ENCODE measurements at regions not wholly inside any gene's neighbourhood (a gene's known extent, or its start where the extent isn't known, plus 50 kb on each side); places are given as distances from the start of the nearest gene placed in this dataset.
A peak's percentile ranks its signal among the peaks of the same experiment; 100 is the strongest.
"Not testable (repeated sequence)": the region's sequence is repeated elsewhere in the genome, so short reads cannot be mapped to it uniquely, and the experiment has no call there.

GRCh38 chr7:131057794-131058070 is 269.9 kb upstream of the MKLN1 start:
- DNase-seq, result no peak

GRCh38 chr7:131058561-131059288 is 269.0 kb upstream of the MKLN1 start:
- not testable (repeated sequence) for DNase-seq

- not testable (repeated sequence) for DNase-seq
These were observed 268.3 kb upstream of the MKLN1 start for GRCh38 chr7:131059401-131059800.

GRCh38 chr7:131061158-131061557 is 266.5 kb upstream of the MKLN1 start:
- no peak for DNase-seq

GRCh38 chr7:131061818-131062217 is 265.9 kb upstream of the MKLN1 start:
- DNase-seq, result no peak

- no peak for DNase-seq
These were observed 261.0 kb upstream of the MKLN1 start for GRCh38 chr7:131066635-131067034.

- no peak for DNase-seq
These were observed 260.5 kb upstream of the MKLN1 start for GRCh38 chr7:131067220-131067619.

- no peak for DNase-seq
These were observed 259.1 kb upstream of the MKLN1 start for GRCh38 chr7:131068604-131069021.

- DNase-seq, result peak; percentile 75
These were observed 255.7 kb upstream of the MKLN1 start for GRCh38 chr7:131071786-131072504.

GRCh38 chr7:131072505-131073091 is 255.1 kb upstream of the MKLN1 start:
- DNase-seq, result peak; percentile 50

GRCh38 chr7:131074043-131074442 is 253.6 kb upstream of the MKLN1 start:
- DNase-seq, result no peak

- DNase-seq, result no peak
These were observed 253.1 kb upstream of the MKLN1 start for GRCh38 chr7:131074585-131074984.

- peak; percentile 58 for DNase-seq
These were observed 252.3 kb upstream of the MKLN1 start for GRCh38 chr7:131075406-131075805.

- no peak for DNase-seq
These were observed 251.6 kb upstream of the MKLN1 start for GRCh38 chr7:131076032-131076431.

GRCh38 chr7:131076711-131077181 is 250.9 kb upstream of the MKLN1 start:
- DNase-seq, result no peak

GRCh38 chr7:131077735-131078134 is 249.9 kb upstream of the MKLN1 start:
- DNase-seq, result no peak

- no peak for DNase-seq
These were observed 246.9 kb upstream of the MKLN1 start for GRCh38 chr7:131080754-131081153.

GRCh38 chr7:131081308-131081707 is 246.4 kb upstream of the MKLN1 start:
- no peak for DNase-seq

- no peak for DNase-seq
These were observed 243.9 kb upstream of the MKLN1 start for GRCh38 chr7:131083781-131084180.

GRCh38 chr7:131084336-131084735 is 243.3 kb upstream of the MKLN1 start:
- DNase-seq, result not testable (repeated sequence)

- DNase-seq, result no peak
These were observed 239.7 kb upstream of the MKLN1 start for GRCh38 chr7:131087756-131088658.

GRCh38 chr7:131090188-131090587 is 237.5 kb upstream of the MKLN1 start:
- DNase-seq, result no peak

Data from hematopoietic multipotent progenitor cell treated with erythropoietin and hydrocortisone succinate and interleukin-3 and kit ligand, for 4 days (in vitro differentiated cells).